Muscle of leg (tissue), 3 donors: ENCODE measurements at regions not wholly inside any gene's neighbourhood (a gene's known extent, or its start where the extent isn't known, plus 50 kb on each side); places are given as distances from the start of the nearest gene placed in this dataset.

Experiments
- DNase-seq: peaks from one replicate; pipeline ENCODE4 v3.0.0; 2013
- H3K27ac ChIP-seq: one replicate; pipeline ENCODE4 v1.5.1; 2013; ENCODE audit warnings: mild to moderate bottlenecking, low read length, control low read depth
- H3K27me3 ChIP-seq: one replicate; pipeline ENCODE4 v1.6.1; 2013; ENCODE audit warnings: low read length; ENCODE audit not compliant: control insufficient read depth, insufficient read depth
- H3K36me3 ChIP-seq: one replicate; pipeline ENCODE4 v1.6.1; 2013; ENCODE audit warnings: low read length; ENCODE audit not compliant: control insufficient read depth, insufficient read depth
- H3K4me1 ChIP-seq: one replicate; pipeline ENCODE4 v1.6.1; 2013; ENCODE audit warnings: low read length; ENCODE audit not compliant: control insufficient read depth, insufficient read depth
- H3K4me3 ChIP-seq: one replicate; pipeline ENCODE4 v1.5.1; 2013; ENCODE audit warnings: low read length, control low read depth
- H3K9me3 ChIP-seq: replicated peaks from 2 replicates; pipeline ENCODE4 v1.6.1; 2013; ENCODE audit warnings: low read depth, low read length; ENCODE audit not compliant: control insufficient read depth
- WGBS: methylation state at CpG from one replicate; pipeline ENCODE4 v1.1.5; 2013; ENCODE audit warnings: missing lambda C conversion rate; ENCODE audit not compliant: insufficient coverage; 5-methylcytosine and 5-hydroxymethylcytosine counted together

DNA sequence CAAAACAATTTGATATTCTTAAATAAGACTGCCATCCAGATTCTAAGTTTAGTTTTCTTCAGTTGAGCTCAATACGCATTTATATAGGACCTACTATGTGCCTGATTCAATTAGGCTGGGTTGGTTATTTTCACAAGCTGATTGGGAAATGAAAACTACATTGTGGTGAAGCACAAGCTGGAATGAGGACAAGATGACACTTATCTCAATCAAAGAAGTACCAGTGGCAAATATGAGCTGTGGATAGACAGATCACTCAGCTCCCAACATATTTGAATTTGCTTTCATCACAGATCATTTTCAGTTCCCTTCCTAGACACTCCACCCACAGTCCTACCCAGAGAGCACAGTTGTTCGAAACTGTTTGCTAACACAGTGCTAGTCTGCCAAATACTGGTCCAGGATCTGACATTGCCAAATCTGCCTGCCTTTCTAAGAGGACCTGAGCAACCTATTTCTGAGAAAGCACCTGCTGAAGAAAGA lies 74.7 kb downstream of the LLPH start:
- WGBS: 14% methylated on average over 1 of the region's 2 CpGs
- Histone ChIP-seq H3K9me3 (no peaks in the 10 kb centered on the region), H3K36me3 (no peaks in the 10 kb centered on the region), H3K27ac (no peak overlapping the region), H3K4me1 (no peaks in the 10 kb centered on the region), H3K27me3 (no peaks in the 10 kb centered on the region), H3K4me3 (no peak overlapping the region)
- no peak for DNase-seq

DNA sequence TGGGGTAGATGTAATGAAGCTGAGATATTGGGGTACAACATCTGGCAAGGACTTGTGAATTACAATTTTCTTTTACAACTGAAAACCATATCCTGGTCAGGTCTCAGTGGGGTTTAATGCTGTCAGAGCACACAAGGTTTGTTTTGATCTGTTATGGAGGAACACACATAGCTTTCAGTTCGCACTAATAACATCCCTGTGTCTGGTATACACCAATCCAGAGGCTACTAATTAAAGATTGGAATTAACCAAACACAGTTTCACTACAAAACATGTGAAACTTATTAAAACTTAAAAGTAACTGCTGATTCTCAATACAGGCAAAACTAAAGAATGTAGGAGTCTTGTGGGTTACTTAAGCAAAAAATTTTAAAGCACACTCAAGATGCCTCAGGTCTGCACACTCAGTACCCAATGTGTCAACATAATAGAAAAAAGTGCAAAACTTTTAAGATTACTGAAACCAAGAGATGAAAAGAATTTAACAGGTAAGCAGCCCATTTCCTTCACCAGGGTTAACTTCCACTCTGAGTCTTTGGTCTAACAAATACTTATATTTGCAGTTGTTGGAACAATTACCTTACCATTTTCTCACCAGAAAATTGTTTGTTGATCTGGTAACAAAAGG lies 77.4 kb downstream of the LLPH start:
- no peak overlapping the region for H3K27ac ChIP-seq
- DNase-seq: no peak
- WGBS: no CpG with 5 or more reads among the region's 1 CpG

DNA sequence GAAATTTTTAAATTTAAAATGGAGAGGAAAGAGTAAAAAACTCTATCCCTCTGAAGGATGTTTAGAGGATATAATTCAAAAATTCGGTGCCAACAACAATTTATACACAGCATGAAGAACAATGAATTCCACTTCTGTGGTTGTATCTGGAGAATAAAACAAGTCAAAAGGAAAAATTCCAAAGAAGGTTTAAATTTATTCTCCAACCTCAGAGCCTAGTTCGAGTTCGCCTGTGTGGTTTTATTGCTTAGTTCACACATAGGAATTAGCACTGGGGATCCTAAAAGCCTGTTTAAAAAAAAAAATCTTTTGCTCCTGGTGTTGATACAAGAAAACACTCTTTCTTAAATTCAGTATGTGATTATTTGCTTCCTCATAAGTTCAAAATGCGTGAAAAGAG lies 79.2 kb downstream of the LLPH start:
- DNase-seq: no peak
- no CpG with 5 or more reads among the region's 4 CpGs for WGBS

More for the DNA sequence above, 77.4 kb downstream of the LLPH start:
- H3K9me3 ChIP-seq: no peaks in the 10 kb centered on the region
- no peaks in the 10 kb centered on the region for H3K36me3 ChIP-seq
- no peaks in the 10 kb centered on the region for H3K27me3 ChIP-seq
- no peak overlapping the region for H3K4me3 ChIP-seq
- no peaks in the 10 kb centered on the region for H3K4me1 ChIP-seq

DNA sequence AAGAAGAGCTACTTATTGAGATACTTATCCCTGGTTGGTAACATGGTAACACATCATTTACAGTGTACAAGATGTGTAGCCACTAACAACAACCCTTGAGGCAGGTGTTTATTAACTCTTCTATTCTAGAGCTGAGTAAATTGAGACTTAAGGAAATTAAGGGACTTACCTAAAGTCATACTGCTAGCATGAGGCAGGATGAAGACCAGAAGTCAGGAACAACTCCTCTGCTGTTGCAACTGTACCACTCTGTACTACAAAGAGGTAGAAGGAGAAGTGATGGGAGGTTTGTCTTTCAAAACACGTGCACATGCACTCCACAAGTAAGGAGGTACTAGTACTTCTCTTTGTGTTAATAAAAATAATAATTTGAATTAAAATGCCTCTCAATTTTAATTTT lies 79.9 kb downstream of the LLPH start:
- peaks cover 5% of the 10 kb centered on the region for H3K4me1 ChIP-seq
- no peaks in the 10 kb centered on the region for H3K9me3 ChIP-seq
- WGBS: no CpG with 5 or more reads among the region's 1 CpG
- H3K27me3 ChIP-seq: no peaks in the 10 kb centered on the region
- H3K4me3 ChIP-seq: no peak overlapping the region
- no peak overlapping the region for H3K27ac ChIP-seq
- no peaks in the 10 kb centered on the region for H3K36me3 ChIP-seq
- no peak for DNase-seq

More for the DNA sequence above, 79.2 kb downstream of the LLPH start:
- no peaks in the 10 kb centered on the region for H3K27me3 ChIP-seq
- H3K27ac ChIP-seq: no peak overlapping the region
- no peaks in the 10 kb centered on the region for H3K36me3 ChIP-seq
- H3K9me3 ChIP-seq: no peaks in the 10 kb centered on the region
- peaks cover 3% of the 10 kb centered on the region for H3K4me1 ChIP-seq
- no peak overlapping the region for H3K4me3 ChIP-seq

DNA sequence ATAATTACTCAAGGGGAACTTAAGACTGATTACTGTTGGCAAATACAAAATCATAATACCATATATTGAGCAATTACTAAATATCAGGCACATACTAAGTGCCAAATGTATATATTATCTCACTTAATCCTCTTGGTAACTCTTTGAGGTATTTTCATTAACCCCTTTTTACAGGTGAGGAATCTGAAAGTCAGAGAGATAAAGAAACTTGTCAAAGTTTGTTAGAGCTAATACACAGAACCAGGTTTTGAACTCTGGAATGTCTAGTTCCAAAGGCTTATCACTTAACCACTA lies 80.3 kb downstream of the LLPH start:
- no peak overlapping the region for H3K27ac ChIP-seq
- no peaks in the 10 kb centered on the region for H3K9me3 ChIP-seq

DNA sequence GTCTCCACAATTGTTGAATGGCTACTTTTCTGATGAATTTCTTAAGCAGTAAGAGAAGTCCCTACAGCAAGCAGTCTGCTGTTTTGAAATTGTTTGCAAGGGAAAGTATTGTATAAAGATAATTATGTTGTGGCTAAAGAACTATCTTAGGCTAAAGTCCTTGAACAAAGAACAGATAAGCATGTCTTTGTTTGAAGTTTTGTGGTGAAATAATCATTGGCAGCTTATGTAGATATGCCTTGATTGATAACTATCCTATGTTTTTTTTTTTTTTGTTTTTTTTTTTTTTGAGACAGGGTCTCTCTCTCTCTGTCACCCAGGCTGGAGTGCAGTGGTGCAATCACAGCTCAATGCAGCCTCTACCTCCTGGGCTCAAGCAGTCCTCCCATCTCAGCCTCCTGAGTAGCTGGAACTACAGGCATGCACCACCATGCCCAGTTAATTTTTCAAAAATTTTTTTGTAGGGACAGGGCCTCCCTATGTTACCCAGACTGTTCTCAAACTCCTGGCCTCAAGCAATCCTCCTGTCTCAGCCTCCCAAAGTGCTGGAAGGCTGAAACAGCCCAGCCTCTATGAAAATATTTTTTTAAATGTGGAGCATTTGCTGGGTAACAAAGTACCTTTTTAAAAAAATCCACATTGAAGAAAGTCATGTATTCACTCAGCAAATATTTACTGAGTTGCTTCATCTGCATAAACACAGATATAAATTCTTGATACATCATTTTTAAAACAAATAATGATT lies 80.8 kb downstream of the LLPH start:
- DNase-seq: no peak
- H3K27ac ChIP-seq: no peak overlapping the region
- peaks cover 5% of the 10 kb centered on the region for H3K4me1 ChIP-seq
- no peaks in the 10 kb centered on the region for H3K9me3 ChIP-seq
- no peak overlapping the region for H3K4me3 ChIP-seq
- H3K36me3 ChIP-seq: no peaks in the 10 kb centered on the region
- no peaks in the 10 kb centered on the region for H3K27me3 ChIP-seq

More for the DNA sequence above, 80.3 kb downstream of the LLPH start:
- H3K4me3 ChIP-seq: no peak overlapping the region
- H3K4me1 ChIP-seq: peaks cover 5% of the 10 kb centered on the region
- no peaks in the 10 kb centered on the region for H3K36me3 ChIP-seq
- DNase-seq: no peak
- no peaks in the 10 kb centered on the region for H3K27me3 ChIP-seq

DNA sequence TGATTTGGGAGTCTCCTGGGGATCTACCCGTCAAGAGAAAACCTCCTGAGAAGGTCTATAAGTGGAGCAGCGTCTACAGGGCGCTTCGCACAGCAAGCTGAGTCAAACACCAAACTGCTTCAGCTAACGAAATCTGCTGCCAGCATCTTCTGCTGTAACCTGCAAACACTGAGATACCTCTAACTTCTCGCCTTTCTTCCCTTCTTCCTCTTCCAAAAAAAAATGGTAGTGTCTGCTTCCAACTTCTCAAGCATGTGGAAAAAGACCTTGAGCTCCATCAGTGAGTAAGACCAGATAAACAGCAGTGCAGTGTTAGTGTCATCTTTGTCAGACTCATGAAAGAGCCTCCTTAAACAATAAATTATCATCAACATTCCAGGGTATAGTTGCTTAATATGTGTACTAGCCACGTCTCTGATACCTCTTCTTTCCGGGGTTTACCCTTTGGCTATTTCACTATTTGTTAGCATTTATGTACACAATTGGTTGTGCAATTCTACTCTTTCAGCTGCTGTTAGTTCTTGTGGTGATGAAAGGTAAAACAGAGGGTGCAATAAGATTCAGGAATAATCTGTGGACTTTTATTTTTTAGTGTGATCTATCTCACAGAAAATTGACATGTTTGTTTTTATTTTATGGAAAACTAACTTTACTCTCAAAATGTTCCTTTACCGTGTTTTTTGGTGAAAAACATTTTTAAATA lies 81.6 kb downstream of the LLPH start:
- 86% methylated on average over 1 of the region's 9 CpGs for WGBS
- DNase-seq: no peak
- H3K4me3 ChIP-seq: no peak overlapping the region

DNA sequence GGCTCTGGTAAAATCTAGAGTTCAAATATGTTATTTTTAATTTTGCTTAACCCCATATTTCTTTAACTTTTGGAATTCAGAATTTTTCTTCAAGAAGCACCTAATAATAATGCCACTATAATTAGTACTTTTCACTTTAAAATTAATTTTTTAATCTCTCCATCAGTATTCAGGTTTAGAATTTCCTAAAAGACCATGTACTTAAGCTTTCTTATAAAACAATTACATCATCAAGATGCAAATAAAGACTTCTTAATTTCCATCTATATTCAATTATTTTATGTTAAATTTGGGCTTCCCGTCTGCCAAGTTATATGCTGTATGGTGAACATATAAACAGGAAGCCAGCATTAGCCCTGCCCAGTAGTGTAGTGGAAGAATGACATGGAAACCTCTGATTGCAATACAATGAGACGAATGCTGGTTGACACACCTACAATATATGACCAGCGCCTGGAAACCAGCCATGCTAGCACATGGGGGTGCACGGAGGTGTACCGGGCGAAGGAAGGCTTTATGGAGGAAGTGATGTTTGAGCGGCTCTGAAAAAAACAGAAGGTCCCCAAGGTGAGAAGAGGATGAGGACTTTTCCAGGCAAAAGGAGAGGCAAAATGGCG lies 82.2 kb downstream of the LLPH start:
- no peak for DNase-seq
- WGBS: 77% methylated on average over 7 of the region's 8 CpGs
- Histone ChIP-seq H3K27ac (no peak overlapping the region), H3K4me3 (no peak overlapping the region), H3K4me1 (peaks cover 5% of the 10 kb centered on the region), H3K27me3 (no peaks in the 10 kb centered on the region), H3K36me3 (no peaks in the 10 kb centered on the region), H3K9me3 (no peaks in the 10 kb centered on the region)

More for the DNA sequence above, 81.6 kb downstream of the LLPH start:
- no peaks in the 10 kb centered on the region for H3K9me3 ChIP-seq
- H3K36me3 ChIP-seq: no peaks in the 10 kb centered on the region
- H3K27ac ChIP-seq: no peak overlapping the region
- H3K27me3 ChIP-seq: no peaks in the 10 kb centered on the region
- peaks cover 5% of the 10 kb centered on the region for H3K4me1 ChIP-seq

DNA sequence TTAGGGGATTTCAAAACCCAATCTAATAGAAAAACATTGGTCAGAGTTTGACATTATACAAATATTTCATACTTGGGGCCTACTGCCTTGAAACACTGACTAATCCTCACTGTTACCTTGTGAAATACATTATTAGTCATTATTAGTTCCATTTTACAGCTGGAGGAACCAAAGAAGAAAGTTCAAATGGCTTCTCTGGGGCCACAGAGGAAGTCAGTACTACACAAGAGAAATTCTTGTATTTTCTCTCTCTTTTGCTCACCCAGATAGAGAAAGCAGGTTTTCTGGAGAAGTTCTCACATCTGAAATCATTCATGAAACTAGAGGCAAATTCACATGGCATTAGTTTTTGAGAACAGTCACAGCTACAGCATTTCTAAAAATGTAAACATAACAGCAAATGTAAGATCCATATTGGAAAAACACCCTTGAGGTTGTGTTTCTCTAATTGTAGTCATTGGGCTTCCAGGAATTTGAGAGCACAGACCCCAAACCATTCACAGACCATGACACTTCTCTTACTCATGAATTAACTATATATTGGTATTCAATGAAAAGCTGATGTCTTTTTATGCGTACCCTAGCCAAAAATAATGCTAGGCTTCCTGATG lies 83.0 kb downstream of the LLPH start:
- Histone ChIP-seq H3K4me3 (no peak overlapping the region), H3K27ac (no peak overlapping the region), H3K4me1 (peaks cover 5% of the 10 kb centered on the region), H3K9me3 (no peaks in the 10 kb centered on the region), H3K36me3 (no peaks in the 10 kb centered on the region), H3K27me3 (no peaks in the 10 kb centered on the region)
- WGBS: no CpG with 5 or more reads among the region's 1 CpG
- DNase-seq: no peak

DNA sequence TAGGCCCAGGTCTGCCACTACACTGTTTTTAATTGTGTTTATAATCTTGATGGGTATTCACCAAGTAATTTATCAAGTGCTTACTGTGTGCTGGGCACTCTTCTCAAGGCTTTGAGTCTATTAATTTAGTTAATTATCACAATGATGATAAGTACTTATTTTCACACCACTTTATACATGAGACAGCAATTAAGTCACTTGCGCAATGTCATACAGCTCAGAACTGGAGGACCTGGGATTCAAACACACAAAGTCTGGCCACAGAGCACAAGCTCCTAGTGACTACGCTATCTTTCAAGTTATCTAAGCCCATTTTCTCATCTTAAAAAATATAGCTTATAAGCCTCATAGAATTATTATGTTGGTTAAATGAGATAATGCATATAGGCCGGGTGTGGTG lies 85.0 kb downstream of the LLPH start:
- Histone ChIP-seq H3K27ac (no peak overlapping the region), H3K36me3 (no peaks in the 10 kb centered on the region), H3K4me1 (peaks cover 5% of the 10 kb centered on the region), H3K27me3 (no peaks in the 10 kb centered on the region), H3K9me3 (no peaks in the 10 kb centered on the region), H3K4me3 (no peak overlapping the region)
- 100% methylated on average over 1 of the region's 3 CpGs for WGBS
- DNase-seq: no peak
